ENCODE measurements at regions not wholly inside any gene's neighbourhood (a gene's known extent, or its start where the extent isn't known, plus 50 kb on each side); places are given as distances from the start of the nearest gene placed in this dataset.
A peak's percentile ranks its signal among the peaks of the same experiment; 100 is the strongest.

DNA sequence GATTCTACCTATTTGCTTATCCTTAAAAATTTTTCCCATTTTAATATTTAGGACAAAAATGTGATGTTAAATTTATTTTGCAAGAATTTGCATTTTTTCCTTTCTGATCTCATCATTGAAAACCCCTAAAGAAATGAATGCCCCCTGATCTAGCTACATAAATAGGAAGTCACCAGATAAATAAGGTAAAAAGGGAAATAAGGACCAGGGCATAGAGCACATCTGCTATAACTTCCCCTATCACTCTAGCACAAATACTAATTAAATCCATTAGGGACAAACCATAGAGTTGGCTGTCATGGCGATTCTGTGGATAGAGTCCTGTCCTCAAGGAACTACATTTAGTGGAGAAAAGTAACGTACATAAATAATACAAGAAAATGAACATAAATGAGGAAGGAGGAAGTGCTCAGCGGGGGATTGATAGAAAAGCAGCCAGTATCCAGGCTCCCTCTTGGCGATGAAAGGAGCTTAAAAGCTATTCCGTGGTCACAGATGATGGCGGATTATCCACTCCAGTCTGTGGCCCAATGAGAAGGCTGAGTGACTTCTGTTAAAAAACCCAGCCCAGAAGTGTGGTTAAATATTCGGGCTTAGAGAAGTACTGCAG, 76.9 kb upstream of the RPL34 start:
- ATAC-seq (no peak), DNase-seq (no peak)
- no peak overlapping the region for H3K27ac Mint-ChIP-seq
- H3K4me3 Mint-ChIP-seq: no peak overlapping the region
- peaks cover 9% of the 10 kb centered on the region for H3K4me1 Mint-ChIP-seq
- ChIA-PET CTCF (interaction anchor here (1.2 to 2.4 kb wide), 2 partner anchors 12 to 24 kb away, joined by 4 to 5 read pairs; no protein-coding TSS in a partner anchor), POLR2A (no interaction called here)
- H3K27me3 Mint-ChIP-seq: no peaks in the 10 kb centered on the region
- H3K9me3 Mint-ChIP-seq (ENCODE audit: low read depth): peaks cover 17% of the 10 kb centered on the region
- intact Hi-C loops (cut with DNase I, micrococcal nuclease): no loop called here
- H3K36me3 Mint-ChIP-seq (ENCODE audit: low read depth): peaks cover 11% of the 10 kb centered on the region

DNA sequence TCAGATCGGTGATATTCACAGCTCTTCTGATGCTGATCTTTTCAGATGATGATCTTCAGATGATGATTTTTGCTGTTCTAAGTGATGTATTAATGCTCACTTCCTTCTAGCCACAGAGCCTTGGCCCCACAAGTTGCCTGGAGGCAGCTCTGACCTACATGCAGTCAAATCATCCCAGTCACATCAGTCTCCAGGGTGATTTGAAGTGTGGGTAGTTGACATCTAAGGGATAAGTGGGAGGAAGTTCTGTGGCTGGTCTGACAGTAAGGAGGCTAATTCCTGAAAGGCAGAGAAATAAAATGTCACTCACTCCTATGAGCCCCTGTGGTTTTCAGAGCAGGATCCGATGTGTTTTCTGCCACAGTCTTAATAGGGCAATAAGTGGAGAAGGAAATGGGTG, 79.8 kb upstream of the RPL34 start:
- ChIA-PET CTCF (interaction anchor here (1.2 to 1.7 kb wide), 2 partner anchors 9 to 32 kb away, joined by 5 read pairs; no protein-coding TSS in a partner anchor), POLR2A (no interaction called here)
- ATAC-seq (peak; percentile 63), DNase-seq (peak; percentile 28)
- Mint-ChIP-seq H3K36me3 (ENCODE audit: low read depth) (peaks cover 5% of the 10 kb centered on the region), H3K27ac (peak overlapping the region; percentile 24), H3K4me1 (peaks cover 22% of the 10 kb centered on the region), H3K27me3 (no peaks in the 10 kb centered on the region), H3K9me3 (ENCODE audit: low read depth) (no peaks in the 10 kb centered on the region), H3K4me3 (no peak overlapping the region)
- intact Hi-C loops (cut with DNase I, micrococcal nuclease): no loop called here

DNA sequence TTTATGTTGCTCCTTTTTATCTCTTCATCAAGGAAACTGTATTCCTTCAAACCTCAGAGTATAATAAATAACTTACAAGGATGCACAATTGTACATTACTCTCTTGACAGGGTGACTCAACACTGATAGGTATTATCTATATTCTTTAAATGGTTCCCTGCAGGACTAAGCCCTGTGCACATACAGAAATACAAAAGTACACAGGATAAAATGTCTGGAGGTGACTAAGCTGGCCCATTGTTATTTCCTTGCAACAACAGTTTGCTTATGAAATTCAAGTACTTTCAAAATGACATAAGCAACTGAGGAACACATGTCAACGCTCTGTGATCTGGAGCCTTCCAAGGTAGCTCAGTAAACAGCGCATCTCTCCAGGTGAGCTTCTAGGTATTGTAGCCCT, 83.8 kb upstream of the RPL34 start:
- Mint-ChIP-seq H3K27ac (no peak overlapping the region), H3K9me3 (ENCODE audit: low read depth) (no peaks in the 10 kb centered on the region), H3K36me3 (ENCODE audit: low read depth) (peaks cover 5% of the 10 kb centered on the region), H3K27me3 (no peaks in the 10 kb centered on the region), H3K4me3 (no peak overlapping the region), H3K4me1 (peaks cover 53% of the 10 kb centered on the region)
- ChIA-PET POLR2A (interaction anchor here (0.6 kb wide), 1 partner anchor 437 kb away, joined by 3 read pairs; no protein-coding TSS in a partner anchor), CTCF (interaction anchor here (1.0 to 1.4 kb wide), 4 partner anchors 9 to 38 kb away, joined by 3 read pairs; no protein-coding TSS in a partner anchor)
- intact Hi-C loops (cut with DNase I, micrococcal nuclease): no loop called here
- ATAC-seq (peak; percentile 84), DNase-seq (no peak)

DNA sequence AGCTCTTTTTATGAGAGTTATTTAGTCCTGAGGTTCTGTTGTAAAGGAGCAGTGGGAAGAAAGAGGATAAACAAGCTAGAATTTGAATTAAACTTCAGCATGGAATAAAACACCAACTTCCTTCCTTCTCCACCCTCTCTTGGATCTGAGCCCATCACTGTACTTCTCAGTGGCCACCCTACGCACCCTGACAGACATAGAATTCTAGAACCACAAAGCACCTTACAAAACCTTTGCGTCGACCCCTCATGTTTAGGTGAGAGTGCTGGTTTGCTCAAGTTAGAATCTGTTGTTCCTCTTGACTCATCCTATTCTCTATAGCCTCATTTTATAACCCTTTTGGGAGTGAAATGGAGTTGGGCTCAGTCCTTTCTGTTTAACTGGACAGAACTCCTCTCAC, 84.6 kb upstream of the RPL34 start:
- H3K9me3 Mint-ChIP-seq (ENCODE audit: low read depth): no peaks in the 10 kb centered on the region
- H3K27ac Mint-ChIP-seq: peak overlapping the region; percentile 13
- peaks cover 3% of the 10 kb centered on the region for H3K36me3 Mint-ChIP-seq (ENCODE audit: low read depth)
- DNase-seq (no peak), ATAC-seq (no peak)
- intact Hi-C loops (cut with DNase I, micrococcal nuclease): no loop called here
- H3K4me3 Mint-ChIP-seq: no peak overlapping the region
- ChIA-PET POLR2A (no interaction called here), CTCF (interaction anchor here (0.6 to 1.3 kb wide), 3 partner anchors 39 to 517 kb away, joined by 3 to 7 read pairs (median 5); no protein-coding TSS in a partner anchor)
- no peaks in the 10 kb centered on the region for H3K27me3 Mint-ChIP-seq
- H3K4me1 Mint-ChIP-seq: peaks cover 59% of the 10 kb centered on the region

DNA sequence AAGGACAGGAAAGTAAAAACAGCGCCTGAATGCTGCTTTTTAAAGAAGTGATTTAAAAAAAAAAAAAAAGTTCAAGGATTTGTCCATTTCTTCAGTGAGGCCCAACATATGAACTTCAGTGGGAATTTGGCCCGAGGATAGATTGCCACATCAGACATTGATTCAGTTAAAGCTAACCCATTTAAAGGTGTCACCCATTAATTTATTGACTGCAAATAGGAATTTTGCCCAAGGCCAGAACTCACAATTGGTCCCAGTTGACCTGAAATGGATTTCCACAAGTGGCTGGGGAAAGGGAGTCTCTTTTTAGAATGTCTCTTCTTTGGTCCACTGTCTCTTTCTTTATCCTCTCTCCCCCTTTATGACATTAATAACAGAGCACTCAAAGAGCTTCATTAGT, 86.5 kb upstream of the RPL34 start:
- Mint-ChIP-seq H3K4me3 (no peak overlapping the region), H3K9me3 (ENCODE audit: low read depth) (no peaks in the 10 kb centered on the region), H3K27ac (no peak overlapping the region), H3K36me3 (ENCODE audit: low read depth) (no peaks in the 10 kb centered on the region), H3K4me1 (peaks cover 69% of the 10 kb centered on the region), H3K27me3 (no peaks in the 10 kb centered on the region)
- ChIA-PET CTCF (interaction anchor here (0.7 kb wide), 1 partner anchor 15 kb away, joined by 3 read pairs; no protein-coding TSS in a partner anchor), POLR2A (no interaction called here)
- ATAC-seq: no peak
- no peak for DNase-seq
- intact Hi-C loops (cut with DNase I, micrococcal nuclease): loop anchor here in 1 of 2 experiments (5.0 kb wide), 1 partner anchor 83 kb away; no protein-coding TSS in a partner anchor

DNA sequence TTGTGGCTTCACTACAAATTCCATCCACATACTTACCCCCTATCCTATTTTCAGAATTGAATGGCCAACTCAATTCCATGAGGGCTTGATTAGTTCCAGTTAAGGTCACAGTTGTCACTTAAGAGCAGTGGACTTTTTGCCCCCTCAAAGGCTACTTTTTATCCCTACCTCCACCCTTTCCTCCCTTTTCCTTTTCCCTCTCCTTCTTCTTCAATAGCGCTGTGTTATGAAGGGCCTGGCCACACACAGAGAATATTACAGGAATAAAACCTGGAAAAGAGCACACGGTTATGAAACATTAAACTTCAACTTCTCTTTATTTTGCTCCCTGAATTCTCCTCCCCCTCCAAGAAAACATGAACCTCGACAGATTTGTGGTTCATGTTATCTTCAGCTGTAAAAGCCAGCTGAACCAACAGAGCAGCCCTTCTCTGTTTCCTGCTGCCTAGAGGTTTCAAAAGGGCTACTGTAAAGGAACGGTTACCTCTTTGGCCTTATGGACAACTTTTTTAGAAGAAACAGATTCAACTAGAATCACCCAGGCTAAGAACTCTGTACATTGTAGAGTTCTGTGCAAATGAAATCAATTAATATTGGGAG, 87.0 kb upstream of the RPL34 start:
- POLR2A ChIA-PET: interaction anchor here (0.7 kb wide), 1 partner anchor 365 kb away, joined by 4 read pairs; the partner anchor contains the start of gene LEF1
- Mint-ChIP-seq H3K27ac (peak overlapping the region; percentile 9), H3K27me3 (no peaks in the 10 kb centered on the region), H3K9me3 (ENCODE audit: low read depth) (peaks cover 1% of the 10 kb centered on the region), H3K4me3 (no peak overlapping the region), H3K36me3 (ENCODE audit: low read depth) (no peaks in the 10 kb centered on the region), H3K4me1 (peaks cover 73% of the 10 kb centered on the region)
- ATAC-seq: no peak
- no peak for DNase-seq
- intact Hi-C loops (cut with DNase I, micrococcal nuclease): loop anchor here in 1 of 2 experiments (5.0 kb wide), 1 partner anchor 84 kb away; no protein-coding TSS in a partner anchor
- CTCF ChIA-PET: no interaction called here

GRCh38 chr4:108532738-108533137, 87.6 kb upstream of the RPL34 start:
- Mint-ChIP-seq H3K27ac (peak overlapping the region; percentile 9), H3K9me3 (ENCODE audit: low read depth) (peaks cover 4% of the 10 kb centered on the region), H3K36me3 (ENCODE audit: low read depth) (no peaks in the 10 kb centered on the region), H3K4me1 (peaks cover 79% of the 10 kb centered on the region), H3K27me3 (no peaks in the 10 kb centered on the region), H3K4me3 (no peak overlapping the region)
- ATAC-seq: no peak
- DNase-seq: no peak
- POLR2A ChIA-PET: interaction anchor here (0.7 kb wide), 1 partner anchor 364 kb away, joined by 4 read pairs; the partner anchor contains the start of gene LEF1
- intact Hi-C loops (cut with DNase I, micrococcal nuclease): loop anchor here in 1 of 2 experiments (5.0 kb wide), 1 partner anchor 85 kb away; no protein-coding TSS in a partner anchor
- CTCF ChIA-PET: interaction anchor here (1.6 kb wide), 3 partner anchors 12 to 502 kb away, joined by 3 to 8 read pairs (median 3); no protein-coding TSS in a partner anchor

GRCh38 chr4:108532187-108532586, 88.2 kb upstream of the RPL34 start:
- Mint-ChIP-seq H3K4me3 (peak overlapping the region; percentile 40), H3K27ac (peak overlapping the region; percentile 79), H3K9me3 (ENCODE audit: low read depth) (peaks cover 4% of the 10 kb centered on the region), H3K27me3 (no peaks in the 10 kb centered on the region), H3K4me1 (peaks cover 84% of the 10 kb centered on the region), H3K36me3 (ENCODE audit: low read depth) (no peaks in the 10 kb centered on the region)
- intact Hi-C loops (cut with DNase I, micrococcal nuclease): loop anchor here in 1 of 2 experiments (5.0 kb wide), 1 partner anchor 85 kb away; no protein-coding TSS in a partner anchor
- DNase-seq (no peak), ATAC-seq (no peak)
- ChIA-PET CTCF (interaction anchor here (0.8 to 1.6 kb wide), 8 partner anchors 9 to 514 kb away, joined by 3 to 8 read pairs (median 4); no protein-coding TSS in a partner anchor), POLR2A (no interaction called here)

GRCh38 chr4:108531461-108531860, 88.9 kb upstream of the RPL34 start:
- peaks cover 7% of the 10 kb centered on the region for H3K9me3 Mint-ChIP-seq (ENCODE audit: low read depth)
- POLR2A ChIA-PET: no interaction called here
- intact Hi-C loops (cut with DNase I, micrococcal nuclease): loop anchor here in 1 of 2 experiments (5.0 kb wide), 1 partner anchor 86 kb away; no protein-coding TSS in a partner anchor
- CTCF ChIA-PET: interaction anchor here (0.8 to 1.6 kb wide), 8 partner anchors 9 to 513 kb away, joined by 3 to 8 read pairs (median 4); no protein-coding TSS in a partner anchor
- H3K36me3 Mint-ChIP-seq (ENCODE audit: low read depth): no peaks in the 10 kb centered on the region
- peak overlapping the region; percentile 40 for H3K4me3 Mint-ChIP-seq
- DNase-seq (no peak), ATAC-seq (no peak)
- H3K4me1 Mint-ChIP-seq: peaks cover 82% of the 10 kb centered on the region
- H3K27ac Mint-ChIP-seq: peak overlapping the region; percentile 79
- no peaks in the 10 kb centered on the region for H3K27me3 Mint-ChIP-seq

DNA sequence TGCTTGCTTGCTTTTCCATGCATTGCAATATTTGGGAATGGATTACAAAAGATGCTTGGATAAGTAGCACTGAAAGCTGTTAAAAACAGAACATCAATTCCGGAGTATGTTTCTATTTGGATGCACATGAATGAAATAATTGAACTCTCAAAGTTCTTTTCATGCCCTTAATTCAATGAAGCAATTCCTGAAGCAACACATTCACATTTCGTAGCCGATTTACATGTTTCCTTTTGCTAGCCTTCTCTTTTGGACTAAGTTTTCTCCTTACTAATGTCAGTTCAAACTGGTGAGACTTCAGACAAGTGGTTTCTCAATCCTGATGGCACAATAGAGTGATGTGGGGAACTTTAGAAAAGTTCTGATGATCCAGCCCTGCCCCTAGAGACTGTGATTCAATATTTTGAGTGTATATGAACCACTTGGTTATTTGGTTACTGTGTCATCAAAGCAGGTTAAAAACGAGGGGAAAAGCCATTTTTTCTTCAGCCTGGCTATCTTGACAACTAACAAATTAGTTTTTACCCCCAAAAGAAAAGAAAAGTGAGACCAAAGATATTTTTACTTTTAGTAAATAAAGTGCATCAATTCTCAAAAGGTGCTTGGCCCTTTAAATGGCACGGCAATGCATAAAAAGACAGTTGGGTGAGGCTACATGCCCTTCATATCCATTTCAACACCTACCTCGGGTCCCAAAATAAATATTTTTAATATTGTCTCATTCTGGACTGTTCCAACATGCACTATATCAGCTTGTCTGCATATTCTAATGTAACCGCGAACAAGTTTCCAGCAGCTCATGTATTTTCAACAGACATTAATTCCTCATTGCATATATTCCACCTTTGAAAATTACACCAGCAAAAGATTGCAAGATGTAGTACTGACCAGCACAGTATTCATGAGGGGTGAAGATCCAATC, 90.1 kb upstream of the RPL34 start:
- H3K27me3 Mint-ChIP-seq: no peaks in the 10 kb centered on the region
- H3K9me3 Mint-ChIP-seq (ENCODE audit: low read depth): peaks cover 7% of the 10 kb centered on the region
- H3K4me3 Mint-ChIP-seq: no peak overlapping the region
- intact Hi-C loops (cut with DNase I, micrococcal nuclease): loop anchor here in 1 of 2 experiments (5.0 kb wide), 1 partner anchor 87 kb away; no protein-coding TSS in a partner anchor
- H3K36me3 Mint-ChIP-seq (ENCODE audit: low read depth): peaks cover 3% of the 10 kb centered on the region
- ChIA-PET POLR2A (interaction anchor here (0.6 kb wide), 1 partner anchor 593 kb away, joined by 3 read pairs; no protein-coding TSS in a partner anchor), CTCF (no interaction called here)
- no peak for ATAC-seq
- no peak for DNase-seq
- no peak overlapping the region for H3K27ac Mint-ChIP-seq
- H3K4me1 Mint-ChIP-seq: peaks cover 73% of the 10 kb centered on the region

DNA sequence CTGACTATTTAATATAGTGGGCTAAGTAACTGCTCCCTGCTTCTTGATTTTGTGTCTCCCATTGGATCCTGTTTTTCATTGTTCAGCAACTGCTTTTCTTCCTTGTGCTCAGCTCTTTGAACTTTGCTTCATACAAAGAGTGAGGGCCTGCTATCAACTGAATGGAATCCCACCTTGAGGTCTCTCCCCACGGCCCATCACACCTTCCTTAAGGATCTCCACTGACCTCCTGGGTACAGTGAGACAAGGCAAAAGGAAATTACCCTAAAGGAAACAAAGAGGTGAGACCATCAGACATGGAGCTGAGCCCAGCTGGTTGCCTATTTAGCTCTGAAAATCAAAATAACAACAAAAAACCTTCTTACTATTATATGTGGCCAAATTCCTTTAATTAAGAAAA, 91.3 kb upstream of the RPL34 start:
- H3K27ac Mint-ChIP-seq: no peak overlapping the region
- ATAC-seq (no peak), DNase-seq (no peak)
- CTCF ChIA-PET: no interaction called here
- POLR2A ChIA-PET: no interaction called here
- peaks cover 7% of the 10 kb centered on the region for H3K36me3 Mint-ChIP-seq (ENCODE audit: low read depth)
- peaks cover 9% of the 10 kb centered on the region for H3K9me3 Mint-ChIP-seq (ENCODE audit: low read depth)
- H3K27me3 Mint-ChIP-seq: no peaks in the 10 kb centered on the region
- intact Hi-C loops (cut with DNase I, micrococcal nuclease): no loop called here
- H3K4me3 Mint-ChIP-seq: no peak overlapping the region
- H3K4me1 Mint-ChIP-seq: peaks cover 68% of the 10 kb centered on the region

Data from activated CD4-positive, alpha-beta T cell treated with anti-CD3 and anti-CD28 coated beads for 36 hours (primary cell).